HepG2 (cell line): ENCODE measurements at regions not wholly inside any gene's neighbourhood (a gene's known extent, or its start where the extent isn't known, plus 50 kb on each side); places are given as distances from the start of the nearest gene placed in this dataset.

ENCODE experiments used
- ATAC-seq: fragments of 200-7000 bp; cut with Tn5 transposase; 3 replicates; pipeline ENCODE4 v1.9.1; 2020; ENCODE audit warnings: mild to moderate bottlenecking, moderate library complexity
- BruUV-seq: library from RNA; stranded (reverse); fragments of 400-500 nt; replicated peaks from 2 replicates; lab custom pipeline; 2021; lab: Mats Ljungman, UMichigan
- CTCF ChIA-PET: fragments of 300-600 bp; formaldehyde crosslinking; extraction: SDS; loops from one replicate; lab custom pipeline; 2021; ENCODE audit warnings: low total read pairs, inconsistent platforms, low intra/inter-chr PET ratio; lab: Yijun Ruan, JAX
- POLR2A ChIA-PET: fragments of 350-600 bp; sonication (Branson Sonifier 250); formaldehyde crosslinking; loops from one replicate; lab custom pipeline; 2020; ENCODE audit warnings: antibody characterized with exemption, inconsistent platforms; lab: Yijun Ruan, JAX
- DNase-seq: peaks from one replicate; pipeline ENCODE4 v3.0.0-alpha.2; 2015; ENCODE audit warnings: low spot score
- FAIRE-seq: peaks from 3 replicates; lab custom pipeline; 2011; peaks lifted over from hg19 to GRCh38; lab: Jason Lieb, UNC
- H2AFZ ChIP-seq: one replicate; pipeline ENCODE4 v1.6.1; 2011; ENCODE audit warnings: low read length, inconsistent platforms
- H3K27ac ChIP-seq: fragments of 300-600 bp; 3 replicates; pipeline ENCODE4 v1.8.0; 2011; ENCODE audit warnings: mixed run types, mild to moderate bottlenecking, mixed read lengths, low read length, inconsistent platforms; ENCODE audit not compliant: insufficient read depth; ENCODE audit errors: extremely low read length
- H3K27me3 ChIP-seq, 2 experiments: fragments of 200-600 bp in 1 of 2; 2 replicates in 1 of 2; 3 replicates in 1 of 2; pipeline versions ENCODE4 v1.6.0 to v1.8.0; 2011; ENCODE audit warnings: low read length in 2 of 2, mild to moderate bottlenecking in 2 of 2, moderate library complexity in 2 of 2, inconsistent platforms in 1 of 2; ENCODE audit not compliant: insufficient read depth in 2 of 2, control insufficient read depth in 1 of 2
- H3K36me3 ChIP-seq, 2 experiments: fragments of 200-600 bp in 1 of 2; replicated peaks in 1 of 2; 2 replicates in 1 of 2; 3 replicates in 1 of 2; pipeline versions ENCODE4 v1.5.1 to v1.8.0; 2011; ENCODE audit warnings: low read length in 2 of 2, inconsistent platforms in 1 of 2; ENCODE audit not compliant: insufficient read depth in 2 of 2, control insufficient read depth in 1 of 2
- H3K4me1 ChIP-seq: 2 replicates; pipeline ENCODE4 v1.5.1; 2012; ENCODE audit warnings: low read length, inconsistent platforms; ENCODE audit not compliant: insufficient read depth
- H3K4me2 ChIP-seq: 2 replicates; pipeline ENCODE4 v1.6.0; 2011; ENCODE audit warnings: low read depth, low read length, inconsistent platforms
- H3K4me3 ChIP-seq, 3 experiments: fragments of 200-600 bp in 1 of 3; sonication (generic), shearing (Covaris generic) in 1 of 3; replicated peaks in 1 of 3; 2 replicates each; pipeline ENCODE4 v1.5.1; 2011 to 2016; ENCODE audit warnings: low read length in 3 of 3, inconsistent platforms in 2 of 3, low read depth in 2 of 3, mild to moderate bottlenecking in 2 of 3, control low read depth in 1 of 3, mixed read lengths in 1 of 3; ENCODE audit not compliant: insufficient read depth in 1 of 3
- H3K79me2 ChIP-seq: one replicate; pipeline ENCODE4 v1.6.1; 2011; ENCODE audit warnings: low read length, inconsistent platforms; ENCODE audit not compliant: insufficient read depth
- H3K9ac ChIP-seq: 2 replicates; pipeline ENCODE4 v1.6.0; 2011; ENCODE audit warnings: mild to moderate bottlenecking, low read depth, low read length, inconsistent platforms; ENCODE audit not compliant: insufficient read depth
- H3K9me3 ChIP-seq: 2 replicates; pipeline ENCODE4 v1.5.1; 2012; ENCODE audit warnings: mild to moderate bottlenecking, low read length
- H4K20me1 ChIP-seq: 2 replicates; pipeline ENCODE4 v1.6.0; 2011; ENCODE audit warnings: inconsistent platforms, mild to moderate bottlenecking, low read length, moderate library complexity; ENCODE audit not compliant: insufficient read depth
- GABPB1 ChIP-seq: IDR thresholded peaks from 2 replicates; pipeline ENCODE4 v1.6.1; 2016; ENCODE audit warnings: mild to moderate bottlenecking, missing genetic modification reagents, moderate library complexity, missing compliant biosample characterization
- ZNF788 ChIP-seq: sonication (generic); formaldehyde crosslinking; IDR thresholded peaks from 2 replicates; pipeline ENCODE4 v1.5.0; 2020; ENCODE audit warnings: mild to moderate bottlenecking, missing genetic modification reagents, borderline replicate concordance
- WGBS: methylation state at CpG from one replicate; pipeline ENCODE4 v1.1.6; 2017; ENCODE audit warnings: low lambda C conversion rate; 5-methylcytosine and 5-hydroxymethylcytosine counted together
- in situ Hi-C: cut with HindIII; loops from 2 replicates; pipeline ENCODE4 v1.10.0; 2017; ENCODE audit warnings: low pct_unique_long_range_greater_than_20kb; ENCODE audit not compliant: extremely low pct_ligation_motif_present
- intact Hi-C: fragments of 100-400 bp; cut with micrococcal nuclease; formaldehyde crosslinking; loops from one replicate; pipeline ENCODE4 v1.10.0; 2022; ENCODE audit not compliant: unreplicated experiment
- TF ChIP-seq, protein P1 (sequence below), 2 experiments: IDR thresholded peaks; 2 replicates each; pipeline ENCODE4 v1.6.1; 2011 to 2012; ENCODE audit warnings: low read length in 2 of 2, borderline replicate concordance in 1 of 2, low read depth in 1 of 2, mild to moderate bottlenecking in 1 of 2, moderate library complexity in 1 of 2
- TF ChIP-seq, protein P2 (sequence below): sonication (generic); formaldehyde crosslinking; IDR thresholded peaks from 2 replicates; pipeline ENCODE4 v1.9.0; 2021; ENCODE audit warnings: missing genetic modification reagents, mild to moderate bottlenecking, borderline replicate concordance
- TF ChIP-seq, protein P3 (sequence below), 2 experiments: fragments of 450-650 bp in 1 of 2; sonication (generic) in 1 of 2; formaldehyde crosslinking; IDR thresholded peaks; 2 replicates each; pipeline versions ENCODE4 v1.5.0 to v1.8.0; 2020 to 2022; ENCODE audit warnings: mild to moderate bottlenecking in 1 of 2, missing genetic modification reagents in 1 of 2

DNA sequence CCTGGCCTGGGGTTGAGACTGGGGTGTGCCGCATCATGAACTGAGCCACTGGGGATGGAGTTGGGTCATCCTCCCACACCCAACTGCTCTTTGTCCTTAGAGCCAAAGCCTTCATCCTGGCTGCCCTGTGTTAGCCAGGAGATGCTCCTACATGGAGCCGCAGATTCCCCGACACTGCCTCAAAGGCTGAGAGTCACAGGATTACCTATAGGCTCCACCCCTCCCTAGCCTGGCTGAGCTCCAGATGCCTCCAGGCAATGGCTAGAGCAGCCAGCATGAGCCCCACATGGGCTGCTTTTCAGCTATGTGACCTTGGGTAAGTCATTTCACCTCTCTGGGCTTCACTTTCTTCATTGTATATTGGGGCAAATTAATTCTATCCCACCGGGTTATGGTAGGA lies 119.9 kb upstream of the POU3F1 start (continued):
- TF ChIP-seq, protein P1, sequence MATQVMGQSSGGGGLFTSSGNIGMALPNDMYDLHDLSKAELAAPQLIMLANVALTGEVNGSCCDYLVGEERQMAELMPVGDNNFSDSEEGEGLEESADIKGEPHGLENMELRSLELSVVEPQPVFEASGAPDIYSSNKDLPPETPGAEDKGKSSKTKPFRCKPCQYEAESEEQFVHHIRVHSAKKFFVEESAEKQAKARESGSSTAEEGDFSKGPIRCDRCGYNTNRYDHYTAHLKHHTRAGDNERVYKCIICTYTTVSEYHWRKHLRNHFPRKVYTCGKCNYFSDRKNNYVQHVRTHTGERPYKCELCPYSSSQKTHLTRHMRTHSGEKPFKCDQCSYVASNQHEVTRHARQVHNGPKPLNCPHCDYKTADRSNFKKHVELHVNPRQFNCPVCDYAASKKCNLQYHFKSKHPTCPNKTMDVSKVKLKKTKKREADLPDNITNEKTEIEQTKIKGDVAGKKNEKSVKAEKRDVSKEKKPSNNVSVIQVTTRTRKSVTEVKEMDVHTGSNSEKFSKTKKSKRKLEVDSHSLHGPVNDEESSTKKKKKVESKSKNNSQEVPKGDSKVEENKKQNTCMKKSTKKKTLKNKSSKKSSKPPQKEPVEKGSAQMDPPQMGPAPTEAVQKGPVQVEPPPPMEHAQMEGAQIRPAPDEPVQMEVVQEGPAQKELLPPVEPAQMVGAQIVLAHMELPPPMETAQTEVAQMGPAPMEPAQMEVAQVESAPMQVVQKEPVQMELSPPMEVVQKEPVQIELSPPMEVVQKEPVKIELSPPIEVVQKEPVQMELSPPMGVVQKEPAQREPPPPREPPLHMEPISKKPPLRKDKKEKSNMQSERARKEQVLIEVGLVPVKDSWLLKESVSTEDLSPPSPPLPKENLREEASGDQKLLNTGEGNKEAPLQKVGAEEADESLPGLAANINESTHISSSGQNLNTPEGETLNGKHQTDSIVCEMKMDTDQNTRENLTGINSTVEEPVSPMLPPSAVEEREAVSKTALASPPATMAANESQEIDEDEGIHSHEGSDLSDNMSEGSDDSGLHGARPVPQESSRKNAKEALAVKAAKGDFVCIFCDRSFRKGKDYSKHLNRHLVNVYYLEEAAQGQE (IDR thresholded peaks at IDR 0.05; ENCODE audit: borderline replicate concordance in 1 of 2, low read depth in 1 of 2, low read length in 2 of 2) = no peak
- TF ChIP-seq GABPB1 (CRISPR knock-in tag) = no peak

DNA sequence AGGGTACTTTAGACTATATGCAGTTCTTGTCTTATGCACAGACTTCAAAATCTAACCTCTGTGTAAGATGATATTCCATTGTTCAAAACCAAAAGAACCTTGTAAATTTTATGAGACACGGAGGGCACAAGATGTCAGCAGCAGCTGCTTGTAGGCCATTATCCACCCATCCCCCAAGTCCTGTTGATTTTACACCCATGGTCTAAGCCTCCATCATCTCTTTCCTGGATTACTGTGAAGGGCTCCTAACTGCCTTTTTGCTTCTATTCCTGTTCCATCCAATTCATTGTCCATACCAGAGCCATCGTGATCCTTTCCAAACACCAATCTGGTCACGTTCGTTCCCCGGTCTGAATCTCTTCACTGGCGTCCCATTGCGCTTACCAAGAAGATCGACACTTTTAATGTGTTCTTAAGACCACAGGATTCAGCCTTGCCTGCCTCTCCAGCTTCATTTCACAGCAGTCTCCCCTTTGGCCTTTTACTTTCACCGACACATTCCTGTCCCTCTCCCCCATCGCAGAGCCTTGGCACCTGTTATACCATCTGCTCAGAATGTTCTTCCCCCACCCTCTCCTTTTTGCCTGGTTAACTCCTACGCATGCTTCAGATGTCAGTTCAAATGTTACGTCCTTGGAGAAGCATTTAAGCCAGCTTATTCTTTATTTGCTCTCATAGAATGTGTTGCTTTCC lies 107.3 kb upstream of the POU3F1 start:
- no peaks in the 10 kb centered on the region for H4K20me1 ChIP-seq
- H3K36me3 ChIP-seq = no peaks in the 10 kb centered on the region
- ATAC-seq (no peak), DNase-seq (no peak), FAIRE-seq (no peak)
- intact Hi-C loops = no loop called here
- no peak overlapping the region for H3K9ac ChIP-seq
- H3K27ac ChIP-seq = no peak overlapping the region
- no peaks in the 10 kb centered on the region for H3K9me3 ChIP-seq
- no peaks in the 10 kb centered on the region for H3K4me1 ChIP-seq
- no peaks in the 10 kb centered on the region for H3K79me2 ChIP-seq
- no peaks in the 10 kb centered on the region for H3K27me3 ChIP-seq
- ChIA-PET POLR2A (no interaction called here), CTCF (no interaction called here)
- no TSS peak for BruUV-seq
- H3K4me2 ChIP-seq = no peak overlapping the region
- H3K4me3 ChIP-seq = no peak overlapping the region
- 34% methylated on average over 12 of the region's 12 CpGs for WGBS
- in situ Hi-C loops = no loop called here
- no peak overlapping the region for H2AFZ ChIP-seq
- TF ChIP-seq, protein P2, sequence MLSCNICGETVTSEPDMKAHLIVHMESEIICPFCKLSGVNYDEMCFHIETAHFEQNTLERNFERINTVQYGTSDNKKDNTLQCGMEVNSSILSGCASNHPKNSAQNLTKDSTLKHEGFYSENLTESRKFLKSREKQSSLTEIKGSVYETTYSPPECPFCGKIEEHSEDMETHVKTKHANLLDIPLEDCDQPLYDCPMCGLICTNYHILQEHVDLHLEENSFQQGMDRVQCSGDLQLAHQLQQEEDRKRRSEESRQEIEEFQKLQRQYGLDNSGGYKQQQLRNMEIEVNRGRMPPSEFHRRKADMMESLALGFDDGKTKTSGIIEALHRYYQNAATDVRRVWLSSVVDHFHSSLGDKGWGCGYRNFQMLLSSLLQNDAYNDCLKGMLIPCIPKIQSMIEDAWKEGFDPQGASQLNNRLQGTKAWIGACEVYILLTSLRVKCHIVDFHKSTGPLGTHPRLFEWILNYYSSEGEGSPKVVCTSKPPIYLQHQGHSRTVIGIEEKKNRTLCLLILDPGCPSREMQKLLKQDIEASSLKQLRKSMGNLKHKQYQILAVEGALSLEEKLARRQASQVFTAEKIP (CRISPR knock-in tag) = no peak
- TF ChIP-seq, protein P3, sequence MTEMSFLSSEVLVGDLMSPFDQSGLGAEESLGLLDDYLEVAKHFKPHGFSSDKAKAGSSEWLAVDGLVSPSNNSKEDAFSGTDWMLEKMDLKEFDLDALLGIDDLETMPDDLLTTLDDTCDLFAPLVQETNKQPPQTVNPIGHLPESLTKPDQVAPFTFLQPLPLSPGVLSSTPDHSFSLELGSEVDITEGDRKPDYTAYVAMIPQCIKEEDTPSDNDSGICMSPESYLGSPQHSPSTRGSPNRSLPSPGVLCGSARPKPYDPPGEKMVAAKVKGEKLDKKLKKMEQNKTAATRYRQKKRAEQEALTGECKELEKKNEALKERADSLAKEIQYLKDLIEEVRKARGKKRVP (CRISPR knock-in tag; IDR thresholded peaks at IDR 0.05) = no peak
- TF ChIP-seq ZNF788 (CRISPR knock-in tag) = no peak
